ENCODE measurements at regions not wholly inside any gene's neighbourhood (a gene's known extent, or its start where the extent isn't known, plus 50 kb on each side); places are given as distances from the start of the nearest gene placed in this dataset.

- in situ Hi-C loops (cut with MboI) = no loop called here
- CTCF ChIA-PET (ENCODE audit: low intra/inter-chr PET ratio) = interaction anchor here (0.5 kb wide), 1 partner anchor 17 kb away, joined by 3 read pairs; no protein-coding TSS in a partner anchor
- intact Hi-C loops (cut with micrococcal nuclease) = no loop called here
- H3K79me2 ChIP-seq (ENCODE audit: control insufficient read depth, insufficient read depth, low read length) = no peaks in the 10 kb centered on the region; the same call in 2 of the 3 replicates
- ATAC-seq = peak; percentile 51
- POLR2A ChIA-PET = interaction anchor here (1.0 to 1.3 kb wide), 2 partner anchors 10 to 18 kb away, joined by 3 read pairs; no protein-coding TSS in a partner anchor
- no peak overlapping the region for H3K4me3 ChIP-seq
- H3K4me1 ChIP-seq (replicated peaks in 1 of 2; ENCODE audit: control insufficient read depth in 2 of 2, insufficient read depth in 2 of 2, low read length in 2 of 2) = peaks cover 0 to 16% of the 10 kb centered on the region in 2 experiments; a peak in 4 of 5 replicates
- 64% methylated on average over 7 of the region's 7 CpGs for WGBS (ENCODE audit: insufficient coverage, low coverage, missing lambda C conversion rate)
- H3K4me2 ChIP-seq (ENCODE audit: insufficient read depth, low read length) = no peak overlapping the region
- H2AFZ ChIP-seq (ENCODE audit: low read depth, low read length) = no peak overlapping the region
- no peaks in the 10 kb centered on the region for H3K9me1 ChIP-seq (ENCODE audit: control insufficient read depth, insufficient read depth, low read length)
- peak; percentile 50; the same call in 1 of the 2 replicates for TF ChIP-seq ZKSCAN3 (CRISPR knock-in tag; IDR thresholded peaks at IDR 0.05)
- TF ChIP-seq AFF1 (IDR thresholded peaks at IDR 0.05; ENCODE audit: low read depth in 1 of 2, partially characterized antibody in 2 of 2) = peak in 1 of 2 experiments; percentile 22
- TF ChIP-seq MAFK (IDR thresholded peaks at IDR 0.05; ENCODE audit: low read length) = peak; percentile 19; the same call in 1 of the 2 replicates
- no peak for TF ChIP-seq IFI16 (CRISPR knock-in tag; IDR thresholded peaks at IDR 0.05)
- 0 out of 2 replicates have a peak, but pooled peaks have one; percentile 59 for TF ChIP-seq ZNF395 (CRISPR knock-in tag; IDR thresholded peaks at IDR 0.05)
- 0 out of 2 replicates have a peak, but pooled peaks have one; percentile 27 for TF ChIP-seq C11orf30 (IDR thresholded peaks at IDR 0.05; ENCODE audit: low read depth)
- TF ChIP-seq ZBTB43 (CRISPR knock-in tag; IDR thresholded peaks at IDR 0.05) = no peak
- peak; percentile 56 for TF ChIP-seq ZNF512 (tag; IDR thresholded peaks at IDR 0.05)
- H3K27me3 ChIP-seq (ENCODE audit: control insufficient read depth in 2 of 2, insufficient read depth in 2 of 2, low read length in 2 of 2) = no peaks in the 10 kb centered on the region
- no peaks in the 10 kb centered on the region; the same call in 1 of the 2 replicates for H4K20me1 ChIP-seq (replicated peaks; ENCODE audit: control insufficient read depth, insufficient read depth, low read length)
- BruUV-seq (replicated peaks) = no TSS peak
- H3K9me3 ChIP-seq (replicated peaks; ENCODE audit: control insufficient read depth, insufficient read depth, low read depth, low read length) = no peaks in the 10 kb centered on the region
- peak overlapping the region; percentile 25; the same call in 1 of the 3 replicates for H3K27ac ChIP-seq (ENCODE audit: extremely low read depth, low read depth, low read length)
- no peaks in the 10 kb centered on the region for H3K36me3 ChIP-seq (ENCODE audit: control insufficient read depth, insufficient read depth, low read length)
- DNase-seq (ENCODE audit: extremely low read depth in 1 of 4, low spot score in 3 of 4) = no peak
- FAIRE-seq = no peak
- peak overlapping the region in 1 of 2 experiments; percentile 37; a peak in 1 of 4 replicates for H3K9ac ChIP-seq (ENCODE audit: insufficient read depth in 1 of 2, low read depth in 2 of 2, low read length in 2 of 2)
Observed at GRCh38 chr2:134131681-134132489, 122.0 kb upstream of the MGAT5 start.
